ENCODE measurements at regions not wholly inside any gene's neighbourhood (a gene's known extent, or its start where the extent isn't known, plus 50 kb on each side); places are given as distances from the start of the nearest gene placed in this dataset.

GRCh38 chr11:96906476-96906875, 516.7 kb downstream of the JRKL start (continued):
- TF ChIP-seq MTA2 (IDR thresholded peaks at IDR 0.05; ENCODE audit: low read depth): no peak
- no peak for TF ChIP-seq PAX8 (IDR thresholded peaks at IDR 0.05)
- TF ChIP-seq MAX (IDR thresholded peaks at IDR 0.05; ENCODE audit: low read depth, low read length): no peak
- TF ChIP-seq GABPA (IDR thresholded peaks at IDR 0.05; ENCODE audit: low read depth): no peak
- TF ChIP-seq WRNIP1 (IDR thresholded peaks at IDR 0.05; ENCODE audit: borderline replicate concordance, low read depth, low read length): no peak
- no peak for TF ChIP-seq HCFC1 (IDR thresholded peaks at IDR 0.05; ENCODE audit: low read length)

- Histone ChIP-seq H4K20me1 (ENCODE audit: control insufficient read depth, insufficient read depth) (no peaks in the 10 kb centered on the region), H3K4me3 (no peak overlapping the region), H3K9me3 (replicated peaks; ENCODE audit: control insufficient read depth, insufficient read depth, low read length) (no peaks in the 10 kb centered on the region), H2AFZ (ENCODE audit: control insufficient read depth, low read depth, low read length) (no peak overlapping the region), H3K27me3 (replicated peaks in 1 of 2; ENCODE audit: control insufficient read depth in 2 of 2, insufficient read depth in 2 of 2, low read length in 1 of 2) (no peaks in the 10 kb centered on the region), H3K4me2 (ENCODE audit: control insufficient read depth, insufficient read depth) (no peak overlapping the region), H3K27ac (ENCODE audit: control insufficient read depth, insufficient read depth) (no peak overlapping the region), H3K79me2 (ENCODE audit: control insufficient read depth, insufficient read depth, low read length) (no peaks in the 10 kb centered on the region), H3K36me3 (ENCODE audit: control insufficient read depth in 2 of 2, insufficient read depth in 2 of 2, low read length in 1 of 2) (no peaks in the 10 kb centered on the region), H3K4me1 (ENCODE audit: control insufficient read depth, insufficient read depth, low read length) (no peaks in the 10 kb centered on the region), H3K9ac (ENCODE audit: control insufficient read depth, insufficient read depth, low read length) (no peak overlapping the region)
- POLR2A ChIA-PET: interaction anchor here (0.6 kb wide), 1 partner anchor 777 kb away, joined by 5 read pairs; no protein-coding TSS in a partner anchor
- FAIRE-seq (no peak), ATAC-seq (no peak), DNase-seq (ENCODE audit: low read depth, low spot score) (no peak)
- RAD21 ChIA-PET (ENCODE audit: unreplicated experiment): interaction anchor here (0.7 kb wide), 1 partner anchor 327 kb away, joined by 3 read pairs; no protein-coding TSS in a partner anchor
- in situ Hi-C loops (cut with MboI): no loop called here
- no TSS peak for BruUV-seq (replicated peaks)
- intact Hi-C loops (cut with micrococcal nuclease; ENCODE audit: unreplicated experiment): no loop called here
- CTCF ChIA-PET: no interaction called here
- SMC1A ChIA-PET (ENCODE audit: uncharacterized antibody, unreplicated experiment): no interaction called here
- TF ChIP-seq ASH2L (IDR thresholded peaks at IDR 0.05; ENCODE audit: borderline replicate concordance, low read depth) (no peak), CHD4 (IDR thresholded peaks at IDR 0.05) (no peak), SREBF1 (IDR thresholded peaks at IDR 0.05; ENCODE audit: low read length) (no peak), HDGF (IDR thresholded peaks at IDR 0.05) (no peak), ESRRA (IDR thresholded peaks at IDR 0.05; ENCODE audit: low read length) (no peak), MTA2 (IDR thresholded peaks at IDR 0.05; ENCODE audit: low read depth) (no peak), POLR2AphosphoS5 (IDR thresholded peaks at IDR 0.05; ENCODE audit: low read length) (no peak), ZNF592 (IDR thresholded peaks at IDR 0.05) (no peak), POLR2A (IDR thresholded peaks at IDR 0.05; ENCODE audit: low read depth, low read length) (no peak), LARP7 (IDR thresholded peaks at IDR 0.05) (no peak), RBBP5 (conservative IDR thresholded peaks at IDR 0.05) (no peak), SIN3A (IDR thresholded peaks at IDR 0.05; ENCODE audit: low read depth, low read length) (no peak)
Measured at GRCh38 chr11:96925862-96926261, 536.0 kb downstream of the JRKL start.

All from GM12878 (cell line).